HL-60 (cell line): ENCODE measurements at regions not wholly inside any gene's neighbourhood (a gene's known extent, or its start where the extent isn't known, plus 50 kb on each side); places are given as distances from the start of the nearest gene placed in this dataset.

Experiments
- CTCF ChIP-seq: IDR thresholded peaks from one replicate; pipeline ENCODE4 v1.5.1; 2011; ENCODE audit warnings: low read length, control low read depth, inconsistent platforms; ENCODE audit not compliant: insufficient read depth
- GABPA ChIP-seq: IDR thresholded peaks from 2 replicates; pipeline ENCODE4 v1.6.1; 2012; ENCODE audit warnings: low read depth
- POLR2AphosphoS5 ChIP-seq: IDR thresholded peaks from 2 replicates; pipeline ENCODE4 v1.6.1; 2012; ENCODE audit warnings: low read depth
- REST ChIP-seq: IDR thresholded peaks from 2 replicates; pipeline ENCODE4 v1.6.1; 2012; ENCODE audit warnings: low read depth; ENCODE audit not compliant: insufficient replicate concordance

- no peak for TF ChIP-seq REST
- no peak for TF ChIP-seq CTCF
- no peak for TF ChIP-seq POLR2AphosphoS5
- TF ChIP-seq GABPA = no peak
Measured at GRCh38 chr4:168039593-168039992, 52.7 kb upstream of the ANXA10 start.
